ENCODE measurements at regions not wholly inside any gene's neighbourhood (a gene's known extent, or its start where the extent isn't known, plus 50 kb on each side); places are given as distances from the start of the nearest gene placed in this dataset.

DNA sequence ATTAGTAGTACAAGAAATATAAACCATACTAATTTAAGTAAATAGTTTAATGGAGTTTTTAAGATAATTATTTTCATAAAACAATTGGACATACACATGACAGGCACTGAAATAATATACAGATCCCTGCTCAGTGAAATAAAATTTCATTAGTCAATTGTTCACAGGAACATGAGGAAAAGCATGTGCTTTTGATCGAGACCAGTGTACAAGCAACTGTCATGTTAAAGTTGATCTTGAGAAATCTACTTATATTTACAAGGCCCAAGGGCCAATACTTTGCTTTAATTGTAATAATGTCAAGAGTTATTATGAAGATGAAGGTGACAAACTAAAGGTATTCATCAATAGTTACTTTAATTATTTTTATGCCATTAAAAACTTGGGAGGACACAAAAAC is 792.7 kb upstream of the LUZP2 start:
- CTCF ChIA-PET: no interaction called here
- Histone ChIP-seq H3K27me3 (replicated peaks in 1 of 2; ENCODE audit: control insufficient read depth in 2 of 2, extremely low read depth in 1 of 2, insufficient read depth in 2 of 2, low read length in 1 of 2) (no peaks in the 10 kb centered on the region), H3K27ac (ENCODE audit: low read length) (no peak overlapping the region), H3K4me3 (ENCODE audit: control insufficient read depth in 1 of 2, extremely low read depth in 1 of 2, low read length in 1 of 2) (no peak overlapping the region), H3K9me3 (no peaks in the 10 kb centered on the region), H3K36me3 (ENCODE audit: control insufficient read depth in 2 of 2, extremely low read depth in 1 of 2, insufficient read depth in 1 of 2, low read length in 1 of 2) (no peaks in the 10 kb centered on the region), H3K4me1 (ENCODE audit: control insufficient read depth in 1 of 2, extremely low read depth in 1 of 2, insufficient read depth in 2 of 2, low read length in 2 of 2) (no peaks in the 10 kb centered on the region)
- no peak for ATAC-seq (replicated peaks in 1 of 4)
- WGBS (ENCODE audit: insufficient coverage): no CpG with 5 or more reads among the region's 1 CpG
- POLR2A ChIA-PET: no interaction called here
- H3K4me3 Mint-ChIP-seq: no peak overlapping the region
- H3K27ac Mint-ChIP-seq: no peak overlapping the region
- H3K36me3 Mint-ChIP-seq: no peaks in the 10 kb centered on the region
- peaks cover 9 to 13% (median 10%) of the 10 kb centered on the region in 3 donors for H3K9me3 Mint-ChIP-seq
- no peak for DNase-seq
- no peaks in the 10 kb centered on the region for H3K27me3 Mint-ChIP-seq
- H3K4me1 Mint-ChIP-seq: no peaks in the 10 kb centered on the region

GRCh38 chr11:23711981-23712380 is 784.9 kb upstream of the LUZP2 start:
- no peaks in the 10 kb centered on the region for H3K9me3 ChIP-seq
- DNase-seq: no peak
- no peaks in the 10 kb centered on the region for H3K27me3 ChIP-seq (replicated peaks in 1 of 2; ENCODE audit: control insufficient read depth in 2 of 2, extremely low read depth in 1 of 2, insufficient read depth in 2 of 2, low read length in 1 of 2)
- no peaks in the 10 kb centered on the region for H3K4me1 ChIP-seq (ENCODE audit: control insufficient read depth in 1 of 2, extremely low read depth in 1 of 2, insufficient read depth in 2 of 2, low read length in 2 of 2)
- H3K27ac Mint-ChIP-seq: no peak overlapping the region
- H3K9me3 Mint-ChIP-seq: peaks cover 11 to 18% (median 16%) of the 10 kb centered on the region in 3 donors
- no peaks in the 10 kb centered on the region for H3K4me1 Mint-ChIP-seq
- H3K36me3 Mint-ChIP-seq: no peaks in the 10 kb centered on the region
- no peaks in the 10 kb centered on the region for H3K27me3 Mint-ChIP-seq
- WGBS (ENCODE audit: insufficient coverage): no CpG with 5 or more reads among the region's 1 CpG
- CTCF ChIA-PET: no interaction called here
- no peak overlapping the region for H3K4me3 Mint-ChIP-seq
- ATAC-seq (replicated peaks in 1 of 4): no peak
- no peak overlapping the region for H3K4me3 ChIP-seq (ENCODE audit: control insufficient read depth in 1 of 2, extremely low read depth in 1 of 2, low read length in 1 of 2)
- H3K27ac ChIP-seq (ENCODE audit: low read length): no peak overlapping the region
- POLR2A ChIA-PET: no interaction called here
- H3K36me3 ChIP-seq (ENCODE audit: control insufficient read depth in 2 of 2, extremely low read depth in 1 of 2, insufficient read depth in 1 of 2, low read length in 1 of 2): no peaks in the 10 kb centered on the region

DNA sequence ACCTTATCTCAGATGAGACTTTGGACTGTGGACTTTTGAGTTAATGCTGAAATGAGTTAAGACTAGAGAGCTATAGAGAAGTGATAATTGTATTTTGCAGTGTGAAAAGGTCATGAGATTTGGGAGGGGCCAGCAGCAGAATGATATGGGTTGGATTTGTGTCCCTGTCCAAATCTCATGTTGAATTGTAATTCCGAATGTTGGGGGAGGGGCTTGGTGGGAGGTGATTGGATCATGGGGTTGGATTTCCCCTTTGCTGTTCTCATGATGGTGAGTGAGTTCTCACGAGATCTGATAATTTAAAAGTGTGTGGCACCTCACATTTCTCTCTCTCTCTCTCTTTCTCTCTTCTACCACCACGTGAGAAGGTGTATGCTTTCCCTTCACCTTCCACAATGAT is 777.8 kb upstream of the LUZP2 start:
- DNase-seq (no peak), ATAC-seq (replicated peaks in 1 of 4) (no peak)
- Mint-ChIP-seq H3K27me3 (no peaks in the 10 kb centered on the region), H3K27ac (no peak overlapping the region), H3K36me3 (no peaks in the 10 kb centered on the region), H3K4me3 (no peak overlapping the region), H3K4me1 (no peaks in the 10 kb centered on the region), H3K9me3 (peaks cover 5 to 18% (median 11%) of the 10 kb centered on the region in 3 donors)
- H3K9me3 ChIP-seq: no peaks in the 10 kb centered on the region
- CTCF ChIA-PET: no interaction called here
- H3K36me3 ChIP-seq (ENCODE audit: control insufficient read depth in 2 of 2, extremely low read depth in 1 of 2, insufficient read depth in 1 of 2, low read length in 1 of 2): no peaks in the 10 kb centered on the region
- no peaks in the 10 kb centered on the region for H3K27me3 ChIP-seq (replicated peaks in 1 of 2; ENCODE audit: control insufficient read depth in 2 of 2, extremely low read depth in 1 of 2, insufficient read depth in 2 of 2, low read length in 1 of 2)
- no peaks in the 10 kb centered on the region for H3K4me1 ChIP-seq (ENCODE audit: control insufficient read depth in 1 of 2, extremely low read depth in 1 of 2, insufficient read depth in 2 of 2, low read length in 2 of 2)
- POLR2A ChIA-PET: no interaction called here
- H3K27ac ChIP-seq (ENCODE audit: low read length): no peak overlapping the region
- H3K4me3 ChIP-seq (ENCODE audit: control insufficient read depth in 1 of 2, extremely low read depth in 1 of 2, low read length in 1 of 2): no peak overlapping the region
- WGBS (ENCODE audit: insufficient coverage): no CpG with 5 or more reads among the region's 3 CpGs

- DNase-seq (no peak), ATAC-seq (replicated peaks in 1 of 4) (no peak)
- H3K4me3 Mint-ChIP-seq: no peak overlapping the region
- no peaks in the 10 kb centered on the region for H3K27me3 ChIP-seq (replicated peaks in 1 of 2; ENCODE audit: control insufficient read depth in 2 of 2, extremely low read depth in 1 of 2, insufficient read depth in 2 of 2, low read length in 1 of 2)
- CTCF ChIA-PET: no interaction called here
- no peaks in the 10 kb centered on the region for H3K36me3 Mint-ChIP-seq
- no peak overlapping the region for H3K27ac ChIP-seq (ENCODE audit: low read length)
- POLR2A ChIA-PET: no interaction called here
- H3K4me1 ChIP-seq (ENCODE audit: control insufficient read depth in 1 of 2, extremely low read depth in 1 of 2, insufficient read depth in 2 of 2, low read length in 2 of 2): no peaks in the 10 kb centered on the region
- no peaks in the 10 kb centered on the region for H3K36me3 ChIP-seq (ENCODE audit: control insufficient read depth in 2 of 2, extremely low read depth in 1 of 2, insufficient read depth in 1 of 2, low read length in 1 of 2)
- H3K27ac Mint-ChIP-seq: no peak overlapping the region
- no peaks in the 10 kb centered on the region for H3K4me1 Mint-ChIP-seq
- H3K4me3 ChIP-seq (ENCODE audit: control insufficient read depth in 1 of 2, extremely low read depth in 1 of 2, low read length in 1 of 2): no peak overlapping the region
- 100% methylated on average over 1 of the region's 1 CpG for WGBS (ENCODE audit: insufficient coverage)
- H3K9me3 Mint-ChIP-seq: peaks cover 5 to 21% (median 10%) of the 10 kb centered on the region in 3 donors
- no peaks in the 10 kb centered on the region for H3K27me3 Mint-ChIP-seq
- H3K9me3 ChIP-seq: no peaks in the 10 kb centered on the region
These were observed 773.0 kb upstream of the LUZP2 start for GRCh38 chr11:23723861-23724260.

- WGBS (ENCODE audit: insufficient coverage): 67% methylated on average over 1 of the region's 5 CpGs
- H3K27me3 Mint-ChIP-seq: no peaks in the 10 kb centered on the region
- Histone ChIP-seq H3K36me3 (ENCODE audit: control insufficient read depth in 2 of 2, extremely low read depth in 1 of 2, insufficient read depth in 1 of 2, low read length in 1 of 2) (no peaks in the 10 kb centered on the region), H3K4me3 (ENCODE audit: control insufficient read depth in 1 of 2, extremely low read depth in 1 of 2, low read length in 1 of 2) (no peak overlapping the region), H3K9me3 (no peaks in the 10 kb centered on the region), H3K27me3 (replicated peaks in 1 of 2; ENCODE audit: control insufficient read depth in 2 of 2, extremely low read depth in 1 of 2, insufficient read depth in 2 of 2, low read length in 1 of 2) (no peaks in the 10 kb centered on the region), H3K4me1 (ENCODE audit: control insufficient read depth in 1 of 2, extremely low read depth in 1 of 2, insufficient read depth in 2 of 2, low read length in 2 of 2) (no peaks in the 10 kb centered on the region), H3K27ac (ENCODE audit: low read length) (no peak overlapping the region)
- CTCF ChIA-PET: no interaction called here
- H3K4me1 Mint-ChIP-seq: no peaks in the 10 kb centered on the region
- no peaks in the 10 kb centered on the region for H3K36me3 Mint-ChIP-seq
- POLR2A ChIA-PET: no interaction called here
- peaks cover 5 to 16% (median 7%) of the 10 kb centered on the region in 3 donors for H3K9me3 Mint-ChIP-seq
- no peak overlapping the region for H3K27ac Mint-ChIP-seq
- ATAC-seq (replicated peaks in 1 of 4): no peak
- H3K4me3 Mint-ChIP-seq: no peak overlapping the region
- DNase-seq: no peak
These were observed 771.1 kb upstream of the LUZP2 start for GRCh38 chr11:23725752-23726151.

DNA sequence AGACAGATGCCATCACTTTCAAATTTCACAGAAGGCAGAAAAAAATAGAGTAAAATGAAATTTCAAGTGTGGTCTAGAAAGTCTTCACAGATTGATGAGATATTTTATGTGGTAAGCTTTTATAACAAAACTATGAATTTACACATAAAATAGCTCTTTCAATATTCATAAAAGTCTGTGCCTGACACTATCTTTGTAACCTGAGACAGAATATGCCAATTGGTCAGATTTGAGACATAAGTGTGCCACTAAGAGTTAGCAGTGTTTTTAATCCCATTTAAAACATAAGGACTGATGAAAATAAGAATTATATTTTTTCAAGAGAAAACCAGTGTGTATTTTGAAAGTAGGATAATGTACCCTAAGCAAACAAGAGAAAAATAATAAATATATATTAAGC is 769.5 kb upstream of the LUZP2 start:
- H3K36me3 Mint-ChIP-seq: no peaks in the 10 kb centered on the region
- H3K27ac ChIP-seq (ENCODE audit: low read length): no peak overlapping the region
- no peaks in the 10 kb centered on the region for H3K4me1 Mint-ChIP-seq
- H3K4me3 ChIP-seq (ENCODE audit: control insufficient read depth in 1 of 2, extremely low read depth in 1 of 2, low read length in 1 of 2): no peak overlapping the region
- ChIA-PET CTCF (no interaction called here), POLR2A (no interaction called here)
- H3K27me3 Mint-ChIP-seq: no peaks in the 10 kb centered on the region
- no peaks in the 10 kb centered on the region for H3K9me3 ChIP-seq
- no peak for ATAC-seq (replicated peaks in 1 of 4)
- no peak for DNase-seq
- H3K27me3 ChIP-seq (replicated peaks in 1 of 2; ENCODE audit: control insufficient read depth in 2 of 2, extremely low read depth in 1 of 2, insufficient read depth in 2 of 2, low read length in 1 of 2): no peaks in the 10 kb centered on the region
- H3K4me3 Mint-ChIP-seq: no peak overlapping the region
- no peak overlapping the region for H3K27ac Mint-ChIP-seq
- no peaks in the 10 kb centered on the region for H3K36me3 ChIP-seq (ENCODE audit: control insufficient read depth in 2 of 2, extremely low read depth in 1 of 2, insufficient read depth in 1 of 2, low read length in 1 of 2)
- H3K9me3 Mint-ChIP-seq: peaks cover 6 to 18% (median 6%) of the 10 kb centered on the region in 3 donors
- no peaks in the 10 kb centered on the region for H3K4me1 ChIP-seq (ENCODE audit: control insufficient read depth in 1 of 2, extremely low read depth in 1 of 2, insufficient read depth in 2 of 2, low read length in 2 of 2)

DNA sequence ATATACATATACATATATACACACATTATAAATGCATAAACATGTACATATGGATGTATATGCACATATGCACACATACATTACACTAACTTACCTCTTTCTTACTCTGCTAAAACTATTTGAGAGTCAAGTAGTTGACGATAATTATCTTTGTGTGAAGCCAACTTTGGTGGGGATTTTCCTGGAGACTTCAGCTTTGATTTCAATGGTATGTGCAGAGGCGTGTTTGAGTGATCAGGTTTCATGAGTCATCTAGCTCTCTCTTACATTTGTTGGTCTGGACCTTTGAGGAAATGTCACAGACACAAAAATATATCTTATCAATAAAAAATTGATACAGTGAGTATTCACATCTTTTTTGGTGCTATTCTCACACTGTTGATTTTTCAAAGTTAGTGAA is 769.1 kb upstream of the LUZP2 start:
- no peak for ATAC-seq (replicated peaks in 1 of 4)
- ChIA-PET POLR2A (no interaction called here), CTCF (no interaction called here)
- H3K27ac ChIP-seq (ENCODE audit: low read length): no peak overlapping the region
- Mint-ChIP-seq H3K27ac (no peak overlapping the region), H3K36me3 (no peaks in the 10 kb centered on the region), H3K4me1 (no peaks in the 10 kb centered on the region), H3K9me3 (peaks cover 7 to 22% (median 10%) of the 10 kb centered on the region in 3 donors), H3K27me3 (no peaks in the 10 kb centered on the region), H3K4me3 (no peak overlapping the region)
- H3K4me3 ChIP-seq (ENCODE audit: control insufficient read depth in 1 of 2, extremely low read depth in 1 of 2, low read length in 1 of 2): no peak overlapping the region
- H3K36me3 ChIP-seq (ENCODE audit: control insufficient read depth in 2 of 2, extremely low read depth in 1 of 2, insufficient read depth in 1 of 2, low read length in 1 of 2): no peaks in the 10 kb centered on the region
- no CpG with 5 or more reads among the region's 2 CpGs for WGBS (ENCODE audit: insufficient coverage)
- H3K27me3 ChIP-seq (replicated peaks in 1 of 2; ENCODE audit: control insufficient read depth in 2 of 2, extremely low read depth in 1 of 2, insufficient read depth in 2 of 2, low read length in 1 of 2): no peaks in the 10 kb centered on the region
- H3K9me3 ChIP-seq: no peaks in the 10 kb centered on the region
- H3K4me1 ChIP-seq (ENCODE audit: control insufficient read depth in 1 of 2, extremely low read depth in 1 of 2, insufficient read depth in 2 of 2, low read length in 2 of 2): no peaks in the 10 kb centered on the region
- DNase-seq: no peak
